Cardiac fibroblast (primary cell): ENCODE measurements at regions not wholly inside any gene's neighbourhood (a gene's known extent, or its start where the extent isn't known, plus 50 kb on each side); places are given as distances from the start of the nearest gene placed in this dataset.

ENCODE experiments used
- DNase-seq, 2 donors: peaks; one replicate each; pipeline versions ENCODE4 v3.0.0 to v3.0.0-alpha.2; 2010; ENCODE audit warnings: low read depth in 2 of 2
- H3K4me3 ChIP-seq, 2 donors: replicated peaks in 1 of 2; 1 replicate in 1 of 2; 2 replicates in 1 of 2; pipeline ENCODE4 v1.5.1; 2011; ENCODE audit warnings: low read depth in 2 of 2, low read length in 2 of 2, mild to moderate bottlenecking in 2 of 2, moderate library complexity in 1 of 2
- TF ChIP-seq, protein P1 (sequence below): IDR thresholded peaks from one replicate; pipeline ENCODE4 v1.5.1; 2011; ENCODE audit warnings: low read depth, mild to moderate bottlenecking, low read length, inconsistent platforms

DNA sequence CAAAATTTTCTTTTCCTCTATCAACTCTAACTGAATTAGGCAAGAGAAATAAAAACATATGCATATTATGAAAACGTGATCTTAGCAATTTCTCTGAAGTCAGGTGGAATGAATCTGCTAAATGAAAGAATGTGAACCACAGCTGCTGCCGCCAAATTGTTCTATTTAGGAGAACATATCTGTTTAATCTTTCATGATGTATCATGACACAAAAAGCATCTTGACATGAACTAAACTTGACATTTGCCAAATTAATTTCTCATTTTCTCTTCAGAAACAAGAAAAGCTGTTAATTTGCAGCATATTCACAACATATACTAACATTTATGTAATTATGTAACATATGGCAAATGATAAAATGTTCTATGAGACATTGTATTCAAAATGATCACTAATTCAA lies 1237.9 kb downstream of the TECRL start:
- TF ChIP-seq, protein P1, sequence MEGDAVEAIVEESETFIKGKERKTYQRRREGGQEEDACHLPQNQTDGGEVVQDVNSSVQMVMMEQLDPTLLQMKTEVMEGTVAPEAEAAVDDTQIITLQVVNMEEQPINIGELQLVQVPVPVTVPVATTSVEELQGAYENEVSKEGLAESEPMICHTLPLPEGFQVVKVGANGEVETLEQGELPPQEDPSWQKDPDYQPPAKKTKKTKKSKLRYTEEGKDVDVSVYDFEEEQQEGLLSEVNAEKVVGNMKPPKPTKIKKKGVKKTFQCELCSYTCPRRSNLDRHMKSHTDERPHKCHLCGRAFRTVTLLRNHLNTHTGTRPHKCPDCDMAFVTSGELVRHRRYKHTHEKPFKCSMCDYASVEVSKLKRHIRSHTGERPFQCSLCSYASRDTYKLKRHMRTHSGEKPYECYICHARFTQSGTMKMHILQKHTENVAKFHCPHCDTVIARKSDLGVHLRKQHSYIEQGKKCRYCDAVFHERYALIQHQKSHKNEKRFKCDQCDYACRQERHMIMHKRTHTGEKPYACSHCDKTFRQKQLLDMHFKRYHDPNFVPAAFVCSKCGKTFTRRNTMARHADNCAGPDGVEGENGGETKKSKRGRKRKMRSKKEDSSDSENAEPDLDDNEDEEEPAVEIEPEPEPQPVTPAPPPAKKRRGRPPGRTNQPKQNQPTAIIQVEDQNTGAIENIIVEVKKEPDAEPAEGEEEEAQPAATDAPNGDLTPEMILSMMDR: no peak
- no peak overlapping the region for H3K4me3 ChIP-seq
- no peak for DNase-seq

DNA sequence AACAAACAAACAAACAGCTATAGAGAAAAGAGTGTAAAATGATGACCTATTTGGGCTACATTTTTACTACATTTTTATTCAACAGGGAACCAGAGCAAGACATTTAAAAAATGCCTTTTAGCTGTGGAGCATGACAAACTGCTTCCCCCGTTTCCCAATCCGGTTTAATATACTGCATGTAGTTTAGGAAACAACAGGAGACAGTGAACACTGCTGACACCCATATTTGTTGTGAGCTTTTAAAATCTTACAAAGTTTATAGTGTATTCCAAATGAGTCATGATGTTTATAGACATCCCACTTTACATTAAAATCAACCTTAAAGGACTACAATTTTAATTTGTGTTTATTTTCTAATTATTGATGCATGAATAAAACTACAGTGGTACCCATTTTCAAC lies 1238.3 kb downstream of the TECRL start:
- DNase-seq: no peak
- TF ChIP-seq, protein P1: no peak

DNA sequence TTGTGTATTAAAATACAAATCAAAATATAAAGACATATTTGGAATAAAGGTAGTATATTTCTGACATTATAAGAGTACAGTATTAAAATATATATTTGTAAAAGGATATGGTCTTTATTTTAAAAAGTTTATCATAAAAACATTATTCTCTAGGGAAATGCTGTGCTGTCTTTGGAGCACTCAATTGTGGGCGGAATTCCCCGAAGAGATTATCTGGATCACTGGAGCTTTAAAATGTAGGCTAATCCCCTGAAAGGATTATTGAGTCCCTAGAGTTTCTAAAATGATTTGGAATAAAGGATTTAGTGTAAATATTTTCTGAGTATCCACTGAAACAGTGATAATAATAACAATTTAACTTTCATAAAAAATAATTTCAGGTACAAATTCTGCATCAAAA lies 1239.4 kb downstream of the TECRL start:
- DNase-seq: no peak
- H3K4me3 ChIP-seq: no peak overlapping the region
- TF ChIP-seq, protein P1: no peak

More for the DNA sequence above, 1238.3 kb downstream of the TECRL start:
- no peak overlapping the region for H3K4me3 ChIP-seq

DNA sequence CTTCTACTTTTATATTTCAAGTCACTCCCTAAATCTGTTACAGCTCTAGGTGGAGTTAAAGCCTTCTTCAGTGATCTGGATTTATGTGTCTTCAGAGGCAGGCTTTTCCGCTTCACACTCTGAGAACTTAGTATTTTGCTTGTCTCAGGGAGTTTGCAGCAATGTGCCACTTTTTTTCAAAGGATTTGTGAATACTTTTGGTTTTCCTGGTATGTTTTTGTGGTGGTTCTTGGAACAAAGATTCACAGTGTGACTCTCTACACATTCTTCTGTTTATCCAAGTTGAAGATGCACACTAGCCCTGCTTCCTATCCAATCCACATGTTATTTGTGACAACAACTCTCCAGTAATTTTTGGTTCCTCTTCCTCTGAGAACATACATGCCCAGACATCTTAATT lies 1253.7 kb downstream of the TECRL start:
- no peak overlapping the region for H3K4me3 ChIP-seq
- TF ChIP-seq, protein P1: no peak
- DNase-seq: no peak

DNA sequence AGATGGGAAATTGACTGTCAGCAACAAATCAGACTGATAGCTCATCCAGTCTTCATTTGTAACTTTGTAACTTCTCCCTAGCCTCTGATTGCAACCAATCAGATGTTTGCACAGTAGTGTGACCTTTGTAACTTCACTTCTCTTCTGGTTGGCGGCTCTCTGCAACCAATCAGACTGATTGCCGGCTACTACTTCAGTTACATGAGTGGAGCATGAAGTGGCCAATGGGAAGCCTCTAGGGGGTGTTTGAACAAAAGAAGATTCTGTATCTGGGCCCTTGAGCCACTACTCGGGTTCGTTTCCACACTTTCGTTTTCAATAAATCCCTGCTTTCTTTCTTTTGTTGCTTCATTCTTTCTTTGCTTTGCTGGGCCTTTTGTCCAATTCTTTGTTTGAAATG lies 1285.8 kb downstream of the TECRL start:
- TF ChIP-seq, protein P1: no peak
- H3K4me3 ChIP-seq: no peak overlapping the region
- no peak for DNase-seq

DNA sequence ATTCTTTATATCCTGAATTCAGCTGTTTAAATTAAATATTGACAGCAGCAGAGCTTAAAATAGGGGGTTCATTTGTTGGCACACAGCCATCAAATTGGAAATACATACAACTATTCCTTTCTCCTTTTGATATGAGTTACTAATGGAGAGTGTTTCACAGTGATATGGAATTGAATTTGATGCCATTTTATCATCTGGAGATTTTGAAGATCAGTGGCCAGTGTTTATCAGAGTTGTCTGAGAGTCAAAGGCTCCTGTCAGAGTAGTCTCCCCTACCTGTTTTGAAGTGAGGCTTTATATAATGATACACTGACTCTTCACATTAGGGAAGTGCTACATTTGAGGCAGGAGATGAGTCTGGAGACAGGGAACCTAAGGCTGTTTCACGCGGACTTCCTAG lies 1286.3 kb downstream of the TECRL start:
- TF ChIP-seq, protein P1: no peak
- no peak for DNase-seq
- no peak overlapping the region for H3K4me3 ChIP-seq

DNA sequence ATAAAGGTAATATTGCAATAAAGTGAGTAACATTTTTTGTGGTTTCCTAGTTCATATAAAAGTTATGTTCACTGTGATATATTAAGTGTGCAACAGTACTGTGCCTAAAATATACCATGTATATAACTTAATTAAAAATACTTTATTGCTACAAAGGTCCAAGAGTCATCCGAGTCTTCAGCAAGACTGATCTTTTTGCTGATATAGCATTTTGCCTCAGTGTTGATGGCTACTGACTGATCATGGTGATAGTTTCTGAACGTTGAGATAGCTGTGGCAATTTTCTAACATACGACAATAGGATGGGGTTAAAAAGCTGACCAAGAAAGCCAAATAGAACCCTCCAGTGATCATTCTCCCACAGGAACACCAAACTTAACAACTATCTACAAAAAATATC lies 1302.7 kb downstream of the TECRL start:
- TF ChIP-seq, protein P1: no peak
- DNase-seq: no peak
- no peak overlapping the region for H3K4me3 ChIP-seq
